ENCODE measurements at regions not wholly inside any gene's neighbourhood (a gene's known extent, or its start where the extent isn't known, plus 50 kb on each side); places are given as distances from the start of the nearest gene placed in this dataset.

DNA sequence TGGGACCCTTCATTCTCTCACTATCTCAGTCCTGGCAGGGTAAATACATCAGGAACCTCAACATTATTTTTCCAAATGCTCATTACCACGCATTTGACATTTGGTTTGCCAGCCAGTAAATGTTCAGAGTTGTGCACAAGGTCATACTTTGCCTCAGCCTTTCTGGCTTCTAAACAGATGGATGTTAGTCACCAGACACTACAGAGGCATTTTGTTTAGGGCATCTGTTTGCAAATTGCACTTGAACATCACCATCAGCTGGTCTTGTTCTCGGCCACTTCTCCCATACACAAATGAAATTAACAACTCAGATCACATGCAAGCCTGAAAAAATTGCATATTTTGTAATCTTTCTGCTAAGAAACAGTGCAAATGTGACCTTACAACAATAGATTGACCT, 75.0 kb upstream of the SLC1A1 start:
- intact Hi-C loops (cut with DNase I): no loop called here
- DNase-seq (no peak), ATAC-seq (no peak)
- no peak overlapping the region for H3K4me3 ChIP-seq
- no peaks in the 10 kb centered on the region for H3K27me3 ChIP-seq
- H3K9me3 ChIP-seq: no peaks in the 10 kb centered on the region
- peaks cover 0 to 3% (median 0%) of the 10 kb centered on the region in 9 donors for H3K4me1 ChIP-seq
- H3K27ac ChIP-seq: no peak overlapping the region
- no peaks in the 10 kb centered on the region for H3K36me3 ChIP-seq
- WGBS, 2 donors: 76 to 83% methylated on average over 2 of the region's 2 CpGs
- TF ChIP-seq, protein P1, sequence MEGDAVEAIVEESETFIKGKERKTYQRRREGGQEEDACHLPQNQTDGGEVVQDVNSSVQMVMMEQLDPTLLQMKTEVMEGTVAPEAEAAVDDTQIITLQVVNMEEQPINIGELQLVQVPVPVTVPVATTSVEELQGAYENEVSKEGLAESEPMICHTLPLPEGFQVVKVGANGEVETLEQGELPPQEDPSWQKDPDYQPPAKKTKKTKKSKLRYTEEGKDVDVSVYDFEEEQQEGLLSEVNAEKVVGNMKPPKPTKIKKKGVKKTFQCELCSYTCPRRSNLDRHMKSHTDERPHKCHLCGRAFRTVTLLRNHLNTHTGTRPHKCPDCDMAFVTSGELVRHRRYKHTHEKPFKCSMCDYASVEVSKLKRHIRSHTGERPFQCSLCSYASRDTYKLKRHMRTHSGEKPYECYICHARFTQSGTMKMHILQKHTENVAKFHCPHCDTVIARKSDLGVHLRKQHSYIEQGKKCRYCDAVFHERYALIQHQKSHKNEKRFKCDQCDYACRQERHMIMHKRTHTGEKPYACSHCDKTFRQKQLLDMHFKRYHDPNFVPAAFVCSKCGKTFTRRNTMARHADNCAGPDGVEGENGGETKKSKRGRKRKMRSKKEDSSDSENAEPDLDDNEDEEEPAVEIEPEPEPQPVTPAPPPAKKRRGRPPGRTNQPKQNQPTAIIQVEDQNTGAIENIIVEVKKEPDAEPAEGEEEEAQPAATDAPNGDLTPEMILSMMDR (IDR thresholded peaks at IDR 0.05): no peak

DNA sequence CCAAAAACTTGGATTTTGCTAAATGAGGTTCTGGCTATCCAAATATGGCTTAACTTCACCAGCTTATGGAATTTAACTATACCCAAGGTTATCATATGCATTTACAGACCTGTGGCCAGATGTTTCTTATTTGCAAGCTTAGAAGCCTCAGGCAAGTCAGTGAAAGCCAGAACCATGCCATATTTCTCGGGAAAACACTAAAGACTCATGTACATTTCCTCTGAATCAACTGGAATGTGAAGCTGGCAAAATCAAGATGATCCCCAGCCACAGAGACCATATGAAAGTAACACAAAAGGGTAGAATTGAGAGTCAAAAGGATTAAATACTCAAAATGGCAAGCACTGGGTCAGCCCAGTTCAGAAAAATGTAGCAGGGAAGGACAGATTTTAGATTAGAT, 76.4 kb upstream of the SLC1A1 start:
- WGBS, 2 donors: 78% methylated on average over 1 of the region's 1 CpG

DNA sequence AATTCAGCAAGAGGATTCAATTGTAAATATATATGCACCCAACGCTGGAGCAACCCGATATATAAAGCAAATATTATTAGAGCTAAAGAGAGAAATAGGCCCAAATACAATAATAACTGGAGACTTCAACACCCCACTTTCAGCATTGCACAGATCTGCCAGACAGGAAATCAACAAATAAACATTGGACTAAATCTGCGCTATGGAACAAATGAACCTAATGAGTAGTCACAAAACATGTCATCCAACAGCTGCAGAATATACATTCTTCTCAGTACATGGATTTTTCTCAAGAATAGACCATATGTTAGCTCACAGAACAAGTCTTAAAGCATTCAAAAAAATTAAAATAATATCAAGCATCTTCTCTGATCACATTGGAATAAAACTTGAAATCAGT, 86.1 kb upstream of the SLC1A1 start:
- TF ChIP-seq, protein P1 (IDR thresholded peaks at IDR 0.05): no peak
- DNase-seq (no peak), ATAC-seq (no peak)
- Histone ChIP-seq H3K4me3 (no peak overlapping the region), H3K27me3 (no peaks in the 10 kb centered on the region), H3K27ac (no peak overlapping the region), H3K4me1 (no peaks in the 10 kb centered on the region), H3K9me3 (peaks cover 0 to 48% (median 10%) of the 10 kb centered on the region in 11 donors), H3K36me3 (no peaks in the 10 kb centered on the region)
- 74 to 88% methylated on average over 3 of the region's 3 CpGs for WGBS, 2 donors
- intact Hi-C loops (cut with DNase I): loop anchor here in 1 of 10 donors (1.0 kb wide), 1 partner anchor 76 kb away; no protein-coding TSS in a partner anchor

More for the DNA sequence above, 76.4 kb upstream of the SLC1A1 start:
- no peaks in the 10 kb centered on the region for H3K36me3 ChIP-seq
- H3K27me3 ChIP-seq: no peaks in the 10 kb centered on the region
- H3K27ac ChIP-seq: no peak overlapping the region
- H3K9me3 ChIP-seq: no peaks in the 10 kb centered on the region
- peaks cover 0 to 3% (median 0%) of the 10 kb centered on the region in 9 donors for H3K4me1 ChIP-seq
- no peak for DNase-seq
- no peak for ATAC-seq
- no peak overlapping the region for H3K4me3 ChIP-seq
- TF ChIP-seq, protein P1 (IDR thresholded peaks at IDR 0.05): no peak
- intact Hi-C loops (cut with DNase I): no loop called here

DNA sequence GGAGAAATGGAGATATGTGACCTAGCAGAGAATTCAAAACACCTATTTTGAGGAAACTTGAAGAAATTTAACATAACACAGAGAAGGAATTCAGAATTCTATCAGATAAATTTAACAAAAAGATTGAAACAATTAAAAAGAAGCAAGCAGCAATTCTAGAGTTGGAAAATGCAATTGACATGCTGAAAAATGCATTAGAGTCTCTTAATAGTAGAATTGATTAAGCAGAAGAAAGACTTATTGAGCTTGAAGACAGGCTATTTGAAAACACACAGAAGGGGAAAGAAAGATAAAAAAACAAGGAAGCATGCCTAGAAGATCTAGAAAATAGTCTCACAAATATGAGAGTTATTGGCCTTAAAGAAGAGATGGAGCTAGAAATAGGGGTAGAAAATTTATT, 87.8 kb upstream of the SLC1A1 start:
- Histone ChIP-seq H3K4me3 (no peak overlapping the region), H3K27me3 (no peaks in the 10 kb centered on the region), H3K9me3 (peaks cover 0 to 43% (median 10%) of the 10 kb centered on the region in 11 donors), H3K27ac (no peak overlapping the region), H3K4me1 (no peaks in the 10 kb centered on the region), H3K36me3 (no peaks in the 10 kb centered on the region)
- DNase-seq (no peak), ATAC-seq (no peak)
- intact Hi-C loops (cut with DNase I): no loop called here
- TF ChIP-seq, protein P1 (IDR thresholded peaks at IDR 0.05): no peak
